WTC11 (cell line): ENCODE measurements at regions not wholly inside any gene's neighbourhood (a gene's known extent, or its start where the extent isn't known, plus 50 kb on each side); places are given as distances from the start of the nearest gene placed in this dataset.

ENCODE experiments used
- CBFB ChIP-seq: sonication (generic); formaldehyde crosslinking; IDR thresholded peaks from 2 replicates; pipeline ENCODE4 v1.8.1; 2022; ENCODE audit warnings: mild to moderate bottlenecking, low read depth, missing genetic modification reagents
- CREM ChIP-seq: sonication (generic); formaldehyde crosslinking; IDR thresholded peaks from 2 replicates; pipeline ENCODE4 v1.8.1; 2022; ENCODE audit warnings: mild to moderate bottlenecking, missing genetic modification reagents, moderate library complexity
- GABPB1 ChIP-seq: sonication (generic); formaldehyde crosslinking; IDR thresholded peaks from 2 replicates; pipeline ENCODE4 v1.8.1; 2023; ENCODE audit warnings: mild to moderate bottlenecking, missing genetic modification reagents
- IRF2 ChIP-seq: sonication (generic); formaldehyde crosslinking; IDR thresholded peaks from 2 replicates; pipeline ENCODE4 v1.8.0; 2022; ENCODE audit warnings: low read depth, missing genetic modification reagents, borderline replicate concordance
- NFYB ChIP-seq: sonication (generic); formaldehyde crosslinking; conservative IDR thresholded peaks from 2 replicates; pipeline ENCODE4 v1.8.0; 2022; ENCODE audit warnings: low read depth, missing genetic modification reagents
- SP1 ChIP-seq: sonication (generic); formaldehyde crosslinking; conservative IDR thresholded peaks from 2 replicates; pipeline ENCODE4 v1.8.1; 2022; ENCODE audit warnings: missing genetic modification reagents
- ZNF232 ChIP-seq: sonication (generic); formaldehyde crosslinking; IDR thresholded peaks from 2 replicates; pipeline ENCODE4 v1.8.0; 2022; ENCODE audit warnings: mild to moderate bottlenecking, missing genetic modification reagents
- TF ChIP-seq, protein P1 (sequence below): sonication (generic); formaldehyde crosslinking; IDR thresholded peaks from 2 replicates; pipeline ENCODE4 v1.8.1; 2023; ENCODE audit warnings: mild to moderate bottlenecking, missing genetic modification reagents, moderate library complexity
- TF ChIP-seq, protein P2 (sequence below): fragments of 200-600 bp; IDR thresholded peaks from 2 replicates; pipeline ENCODE4 v1.8.0; 2022; ENCODE audit warnings: antibody characterized with exemption
- TF ChIP-seq, protein P3 (sequence below): sonication (generic); formaldehyde crosslinking; IDR thresholded peaks from 2 replicates; pipeline ENCODE4 v1.8.0; 2022; ENCODE audit warnings: mild to moderate bottlenecking, missing genetic modification reagents
- TF ChIP-seq, protein P4 (sequence below): sonication (generic); formaldehyde crosslinking; IDR thresholded peaks from 2 replicates; pipeline ENCODE4 v1.8.1; 2022; ENCODE audit warnings: mild to moderate bottlenecking, moderate library complexity, missing genetic modification reagents

DNA sequence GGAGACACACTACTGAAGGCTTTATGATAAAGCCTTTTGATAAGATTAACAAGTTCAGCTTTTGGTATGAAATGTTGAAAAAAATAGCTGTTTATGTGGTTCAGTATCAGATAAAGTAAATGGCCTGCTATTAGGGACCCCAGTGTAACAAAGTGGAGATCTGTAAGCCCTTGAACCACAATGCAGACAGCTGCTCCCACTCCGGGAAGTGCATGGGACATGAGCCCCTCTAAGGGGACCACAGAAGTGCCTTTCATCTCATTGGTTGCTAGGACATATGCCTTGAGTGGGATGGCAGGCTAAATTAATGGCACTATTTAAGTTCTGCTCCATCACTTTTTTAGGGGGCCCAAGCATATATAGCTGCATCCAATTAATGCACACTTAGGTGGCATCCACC, 167.6 kb upstream of the SOX11 start:
- TF ChIP-seq, protein P1, sequence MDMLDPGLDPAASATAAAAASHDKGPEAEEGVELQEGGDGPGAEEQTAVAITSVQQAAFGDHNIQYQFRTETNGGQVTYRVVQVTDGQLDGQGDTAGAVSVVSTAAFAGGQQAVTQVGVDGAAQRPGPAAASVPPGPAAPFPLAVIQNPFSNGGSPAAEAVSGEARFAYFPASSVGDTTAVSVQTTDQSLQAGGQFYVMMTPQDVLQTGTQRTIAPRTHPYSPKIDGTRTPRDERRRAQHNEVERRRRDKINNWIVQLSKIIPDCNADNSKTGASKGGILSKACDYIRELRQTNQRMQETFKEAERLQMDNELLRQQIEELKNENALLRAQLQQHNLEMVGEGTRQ (CRISPR knock-in tag) = no peak
- TF ChIP-seq GABPB1 = no peak
- TF ChIP-seq, protein P2, sequence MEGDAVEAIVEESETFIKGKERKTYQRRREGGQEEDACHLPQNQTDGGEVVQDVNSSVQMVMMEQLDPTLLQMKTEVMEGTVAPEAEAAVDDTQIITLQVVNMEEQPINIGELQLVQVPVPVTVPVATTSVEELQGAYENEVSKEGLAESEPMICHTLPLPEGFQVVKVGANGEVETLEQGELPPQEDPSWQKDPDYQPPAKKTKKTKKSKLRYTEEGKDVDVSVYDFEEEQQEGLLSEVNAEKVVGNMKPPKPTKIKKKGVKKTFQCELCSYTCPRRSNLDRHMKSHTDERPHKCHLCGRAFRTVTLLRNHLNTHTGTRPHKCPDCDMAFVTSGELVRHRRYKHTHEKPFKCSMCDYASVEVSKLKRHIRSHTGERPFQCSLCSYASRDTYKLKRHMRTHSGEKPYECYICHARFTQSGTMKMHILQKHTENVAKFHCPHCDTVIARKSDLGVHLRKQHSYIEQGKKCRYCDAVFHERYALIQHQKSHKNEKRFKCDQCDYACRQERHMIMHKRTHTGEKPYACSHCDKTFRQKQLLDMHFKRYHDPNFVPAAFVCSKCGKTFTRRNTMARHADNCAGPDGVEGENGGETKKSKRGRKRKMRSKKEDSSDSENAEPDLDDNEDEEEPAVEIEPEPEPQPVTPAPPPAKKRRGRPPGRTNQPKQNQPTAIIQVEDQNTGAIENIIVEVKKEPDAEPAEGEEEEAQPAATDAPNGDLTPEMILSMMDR = no peak
- no peak for TF ChIP-seq ZNF232 (CRISPR knock-in tag)
- no peak for TF ChIP-seq NFYB (CRISPR knock-in tag)
- TF ChIP-seq SP1 (CRISPR knock-in tag) = no peak
- no peak for TF ChIP-seq CBFB (CRISPR knock-in tag)
- TF ChIP-seq, protein P3, sequence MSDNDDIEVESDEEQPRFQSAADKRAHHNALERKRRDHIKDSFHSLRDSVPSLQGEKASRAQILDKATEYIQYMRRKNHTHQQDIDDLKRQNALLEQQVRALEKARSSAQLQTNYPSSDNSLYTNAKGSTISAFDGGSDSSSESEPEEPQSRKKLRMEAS (CRISPR knock-in tag) = no peak
- TF ChIP-seq, protein P4, sequence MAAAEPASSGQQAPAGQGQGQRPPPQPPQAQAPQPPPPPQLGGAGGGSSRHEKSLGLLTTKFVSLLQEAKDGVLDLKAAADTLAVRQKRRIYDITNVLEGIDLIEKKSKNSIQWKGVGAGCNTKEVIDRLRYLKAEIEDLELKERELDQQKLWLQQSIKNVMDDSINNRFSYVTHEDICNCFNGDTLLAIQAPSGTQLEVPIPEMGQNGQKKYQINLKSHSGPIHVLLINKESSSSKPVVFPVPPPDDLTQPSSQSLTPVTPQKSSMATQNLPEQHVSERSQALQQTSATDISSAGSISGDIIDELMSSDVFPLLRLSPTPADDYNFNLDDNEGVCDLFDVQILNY (CRISPR knock-in tag) = no peak
- no peak for TF ChIP-seq IRF2
- TF ChIP-seq CREM (CRISPR knock-in tag) = no peak
